ENCODE measurements at regions not wholly inside any gene's neighbourhood (a gene's known extent, or its start where the extent isn't known, plus 50 kb on each side); places are given as distances from the start of the nearest gene placed in this dataset.

DNA sequence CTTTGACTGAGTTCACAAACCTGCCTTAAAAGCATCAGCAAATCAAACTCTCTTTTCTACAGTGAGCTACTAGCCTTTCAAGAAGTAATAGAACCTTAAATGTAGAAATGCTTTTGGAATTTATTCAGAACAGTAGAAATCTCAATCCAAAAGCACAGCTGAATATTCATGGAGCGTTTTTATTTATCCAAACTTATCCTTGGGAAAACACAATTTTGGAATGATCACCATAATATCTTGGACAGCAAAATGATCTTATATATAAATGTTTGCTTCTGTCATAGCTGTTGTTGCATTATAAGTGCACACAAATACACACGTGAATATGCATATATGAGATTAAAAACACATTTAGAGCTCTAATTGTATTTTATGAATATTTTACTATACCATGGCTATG lies 747.3 kb upstream of the PIK3C3 start:
- no peak for DNase-seq (ENCODE audit: low read depth, low spot score)
- no peak overlapping the region for H3K27ac ChIP-seq

DNA sequence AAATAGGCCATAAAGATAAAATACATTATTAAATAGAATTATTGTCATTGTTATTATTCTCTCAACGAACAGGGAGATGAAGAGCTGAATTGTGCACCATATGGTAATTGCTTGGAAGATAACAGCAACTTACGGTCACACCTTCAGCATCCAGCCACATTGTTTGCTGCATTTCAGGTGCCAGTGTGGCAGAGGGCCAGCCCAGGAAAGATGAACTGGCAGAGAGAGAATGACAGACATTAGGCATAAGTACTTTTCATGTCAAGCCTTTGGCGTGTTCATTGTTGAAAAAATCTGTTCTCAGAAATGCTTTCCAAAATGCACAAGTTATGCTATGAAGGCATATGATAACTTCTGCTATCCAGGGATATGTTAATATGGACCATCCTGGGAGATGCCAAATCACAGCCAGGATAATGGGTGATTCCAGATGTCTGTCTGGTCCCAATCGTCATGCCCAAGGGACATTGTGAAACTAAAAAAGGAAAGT lies 748.6 kb upstream of the PIK3C3 start:
- no peak overlapping the region for H3K27ac ChIP-seq
- DNase-seq (ENCODE audit: low read depth, low spot score): no peak

DNA sequence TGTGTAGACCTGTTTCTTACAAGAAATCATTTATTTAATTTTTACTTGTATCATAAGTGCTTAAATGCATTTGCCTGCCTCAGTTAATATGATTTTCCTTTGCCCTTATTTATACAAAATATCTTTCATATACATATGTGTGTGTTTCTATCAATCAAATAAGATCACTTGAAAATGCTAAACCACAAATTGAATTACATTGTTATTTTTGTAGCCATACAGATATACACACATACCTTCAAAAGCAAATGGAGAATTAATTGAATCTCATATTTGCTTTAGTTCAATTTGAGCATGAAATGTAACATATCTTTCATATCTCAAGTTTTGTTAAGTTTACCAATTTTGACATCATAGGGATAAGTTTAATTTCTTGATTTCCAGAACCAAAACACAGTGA lies 755.8 kb upstream of the PIK3C3 start:
- DNase-seq (ENCODE audit: low read depth, low spot score): no peak
- H3K27ac ChIP-seq: no peak overlapping the region

DNA sequence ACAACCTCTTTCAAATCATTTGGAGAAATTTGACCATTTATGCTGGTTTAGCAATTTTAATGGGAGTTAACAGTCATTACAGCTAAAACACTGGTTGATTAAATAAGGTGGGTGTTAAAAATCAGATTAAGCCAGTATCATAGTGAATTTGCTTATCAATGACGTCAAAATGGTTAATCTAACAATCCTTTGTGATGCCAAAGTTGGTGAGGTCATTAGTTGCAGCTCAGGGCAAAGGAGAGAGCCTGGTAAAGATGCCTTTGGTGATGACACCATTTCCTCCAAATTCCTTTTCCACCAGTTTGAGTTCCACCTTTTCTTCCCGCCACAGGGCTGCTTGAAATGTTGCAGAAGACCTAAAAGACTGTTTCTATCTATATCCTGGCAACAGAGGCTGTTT lies 757.1 kb upstream of the PIK3C3 start:
- DNase-seq (ENCODE audit: low read depth, low spot score): no peak
- H3K27ac ChIP-seq: no peak overlapping the region

DNA sequence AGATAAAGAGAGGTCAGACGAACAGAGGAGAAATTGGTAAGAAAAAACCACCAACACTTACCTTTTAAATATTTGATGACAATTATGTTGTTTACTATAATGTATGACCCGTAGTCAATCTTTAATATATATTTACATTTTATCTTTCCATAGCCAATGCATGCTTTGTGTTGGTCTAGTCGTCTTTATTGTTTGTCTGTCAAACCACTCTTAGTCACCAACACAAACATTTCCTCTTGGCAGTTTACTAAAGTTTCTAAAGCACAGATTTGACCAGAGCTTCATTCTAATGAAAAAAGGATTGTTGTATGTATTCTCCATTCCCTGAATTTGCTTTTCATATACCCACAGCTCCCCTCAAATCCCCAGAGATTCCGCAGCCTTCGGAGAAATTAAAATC lies 784.7 kb upstream of the PIK3C3 start:
- DNase-seq (ENCODE audit: low read depth, low spot score): no peak
- no peak overlapping the region for H3K27ac ChIP-seq

DNA sequence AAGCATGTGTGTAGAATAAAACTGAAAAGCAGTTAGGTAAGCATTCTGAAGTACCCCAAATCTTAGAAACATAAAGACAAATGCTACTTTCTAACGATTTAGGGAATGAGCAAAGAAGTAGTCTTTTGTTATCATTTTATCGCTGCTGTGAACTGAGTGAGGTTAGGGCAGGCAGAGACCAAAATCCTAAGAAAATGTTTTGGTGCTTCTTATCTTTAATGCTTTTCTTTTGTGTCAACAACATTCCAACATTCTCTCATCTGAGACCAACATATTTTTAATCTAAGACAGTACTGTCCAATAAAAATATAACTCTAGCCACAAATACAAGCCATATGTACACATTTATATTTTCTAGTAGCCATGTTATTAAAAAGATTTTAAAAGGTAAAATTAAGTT lies 789.4 kb upstream of the PIK3C3 start:
- H3K27ac ChIP-seq: no peak overlapping the region
- DNase-seq (ENCODE audit: low read depth, low spot score): no peak

DNA sequence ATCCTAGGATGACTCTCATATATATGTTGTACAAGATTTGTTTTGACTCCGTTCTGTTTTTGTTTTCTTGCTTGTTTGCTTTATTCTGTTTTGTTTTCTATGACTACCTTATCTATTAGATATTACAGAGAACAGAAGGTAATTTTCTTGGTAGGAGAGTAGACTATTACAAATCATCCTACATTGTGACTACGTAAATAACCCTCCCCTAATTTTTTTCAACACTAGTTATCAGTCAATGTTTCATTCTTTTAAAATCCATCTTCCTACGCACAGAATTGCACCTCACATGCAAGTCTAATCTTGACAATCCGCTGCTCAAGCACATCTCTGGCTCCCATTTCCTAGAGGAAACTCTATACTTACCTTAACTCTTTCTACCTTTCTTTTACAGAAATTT lies 792.3 kb upstream of the PIK3C3 start:
- DNase-seq (ENCODE audit: low read depth, low spot score): no peak
- no peak overlapping the region for H3K27ac ChIP-seq

DNA sequence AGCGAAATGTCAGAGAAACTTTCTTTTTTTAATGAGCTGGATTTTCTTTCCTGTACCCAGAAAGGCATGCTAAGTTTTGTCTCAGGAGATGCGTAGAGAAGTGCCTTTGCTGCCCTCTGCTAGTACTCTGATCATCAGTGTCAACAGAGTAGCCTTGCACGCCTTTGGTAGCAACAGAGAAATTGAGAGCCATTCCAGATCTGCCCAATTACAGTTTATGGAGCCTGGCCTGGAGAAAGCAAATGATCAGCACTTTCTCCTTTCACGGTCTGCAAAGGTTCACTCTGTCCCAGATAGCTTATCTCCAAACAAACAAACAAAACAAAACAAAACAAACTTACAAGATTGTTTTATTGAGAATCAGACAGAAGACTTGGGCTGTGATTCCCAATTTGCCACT lies 792.8 kb upstream of the PIK3C3 start:
- no peak for DNase-seq (ENCODE audit: low read depth, low spot score)
- H3K27ac ChIP-seq: no peak overlapping the region

DNA sequence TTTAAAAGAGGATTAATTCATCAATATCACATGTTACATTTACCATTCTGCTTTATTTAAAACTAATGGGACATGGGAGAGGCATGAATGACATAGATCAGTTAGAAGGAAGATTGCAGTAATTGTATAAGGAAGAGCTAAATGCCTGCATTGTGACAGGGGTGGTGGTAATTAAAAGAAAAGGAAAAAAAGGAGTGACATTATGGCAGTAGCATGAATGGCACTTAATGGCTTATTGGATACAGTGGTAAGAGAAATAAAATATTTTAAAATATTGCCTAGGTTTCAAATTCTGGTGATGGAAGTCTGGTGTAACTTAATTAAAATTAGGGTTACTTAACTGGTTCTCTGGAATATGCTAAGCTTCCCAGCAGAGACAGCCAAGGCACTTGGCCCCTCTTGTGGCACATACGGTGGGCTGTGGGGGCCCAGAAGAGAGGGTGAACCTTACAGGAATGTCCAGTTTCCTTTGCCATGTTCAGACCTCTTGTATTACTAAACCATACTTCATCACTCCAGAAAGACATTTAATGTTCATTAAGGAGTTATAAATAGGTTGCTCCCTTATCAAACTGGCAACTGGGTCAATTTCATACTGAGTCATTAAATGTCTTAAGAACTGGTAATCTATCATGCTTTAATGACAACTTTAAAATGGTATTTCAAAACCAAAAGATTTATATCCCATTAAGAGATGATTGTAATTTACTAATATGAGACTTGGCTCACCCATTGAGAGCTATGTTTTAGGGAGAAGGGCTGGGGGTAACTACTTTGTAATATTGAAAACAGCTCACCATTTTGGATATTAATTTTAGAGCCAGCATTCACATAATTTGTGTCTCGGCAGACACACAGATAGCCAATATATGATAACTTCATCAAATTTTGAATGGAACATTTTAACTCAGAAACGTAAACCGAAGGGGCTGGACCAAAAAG lies 798.9 kb upstream of the PIK3C3 start:
- H3K27ac ChIP-seq: no peak overlapping the region
- no peak for DNase-seq (ENCODE audit: low read depth, low spot score)

DNA sequence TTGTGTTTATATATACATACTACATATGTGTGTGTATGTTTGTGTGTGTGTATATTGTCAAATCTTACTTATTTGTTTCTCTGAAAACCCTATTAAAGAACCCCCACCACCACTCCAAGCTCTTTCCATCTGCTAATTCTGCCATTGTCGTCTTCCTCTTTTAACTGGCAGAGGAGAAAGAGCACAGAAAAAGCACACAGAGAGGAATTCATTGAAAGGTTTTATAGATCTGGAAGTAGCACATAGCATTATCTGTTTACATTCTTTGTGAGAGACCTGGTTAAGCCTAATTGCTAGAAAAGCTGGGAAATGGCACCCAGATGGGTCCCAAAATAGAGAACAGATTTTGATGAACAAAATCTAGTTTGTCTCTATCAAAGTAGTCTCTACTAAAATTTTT lies 800.0 kb upstream of the PIK3C3 start:
- no peak overlapping the region for H3K27ac ChIP-seq

DNA sequence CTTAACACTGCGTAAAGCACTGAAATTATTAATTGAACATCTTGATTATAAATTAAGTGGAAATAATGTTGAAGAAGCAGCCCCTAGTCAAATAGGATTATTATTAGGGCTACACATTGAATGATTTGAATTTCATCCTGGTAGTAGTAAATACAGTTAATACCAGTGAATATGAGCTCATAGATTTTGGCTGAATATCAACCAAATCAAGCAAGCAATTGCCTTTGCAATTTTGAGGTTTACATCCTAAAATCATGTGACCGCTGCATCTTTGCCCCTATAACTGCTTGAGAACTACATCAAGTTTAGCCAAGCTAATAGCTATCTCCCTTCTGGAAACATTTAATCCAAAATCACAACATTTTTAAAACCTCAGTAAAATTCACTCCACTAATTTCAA lies 801.2 kb upstream of the PIK3C3 start:
- DNase-seq (ENCODE audit: low read depth, low spot score): no peak
- no peak overlapping the region for H3K27ac ChIP-seq

More for the DNA sequence above, 800.0 kb upstream of the PIK3C3 start:
- DNase-seq (ENCODE audit: low read depth, low spot score): no peak

DNA sequence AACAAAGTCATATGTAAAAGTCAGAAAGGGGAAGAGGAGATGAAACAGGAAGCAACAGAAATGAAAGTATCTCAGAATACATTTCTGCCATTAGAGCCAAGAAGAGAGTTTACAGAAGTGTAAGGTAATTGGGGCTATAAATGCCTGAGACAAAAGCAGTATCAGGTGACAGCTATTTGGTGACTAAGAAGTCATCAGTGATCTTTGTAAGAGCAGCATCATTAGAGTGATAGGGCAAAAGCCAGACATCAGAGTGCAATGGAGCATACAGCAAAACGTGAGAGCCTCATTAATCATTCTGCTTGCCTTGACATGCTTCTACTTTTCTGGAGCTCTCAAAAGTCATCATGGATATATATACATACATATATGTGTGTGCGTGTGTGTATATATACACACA lies 804.7 kb upstream of the PIK3C3 start:
- H3K27ac ChIP-seq: peak overlapping the region; percentile 14
- no peak for DNase-seq (ENCODE audit: low read depth, low spot score)

DNA sequence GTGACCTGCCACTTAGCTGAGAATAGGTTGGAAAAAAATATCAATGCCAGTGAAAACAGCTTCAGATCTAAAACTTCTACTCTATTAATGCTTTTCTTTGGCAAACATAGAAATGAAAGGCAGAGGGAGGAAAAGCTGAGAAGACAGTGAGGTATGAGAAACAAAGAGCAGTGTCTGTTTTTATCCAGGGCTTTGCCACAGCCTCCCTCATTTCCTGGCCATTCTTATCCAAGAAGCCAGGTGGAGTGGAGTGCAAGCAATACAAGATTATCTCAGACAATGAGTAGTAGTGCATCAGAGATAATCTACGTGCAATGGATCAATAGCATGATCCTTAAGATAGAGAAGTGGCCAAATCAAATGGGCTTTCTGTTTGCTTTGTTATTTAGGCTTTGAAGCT lies 808.7 kb upstream of the PIK3C3 start:
- no peak for DNase-seq (ENCODE audit: low read depth, low spot score)
- H3K27ac ChIP-seq: peak overlapping the region; percentile 58

DNA sequence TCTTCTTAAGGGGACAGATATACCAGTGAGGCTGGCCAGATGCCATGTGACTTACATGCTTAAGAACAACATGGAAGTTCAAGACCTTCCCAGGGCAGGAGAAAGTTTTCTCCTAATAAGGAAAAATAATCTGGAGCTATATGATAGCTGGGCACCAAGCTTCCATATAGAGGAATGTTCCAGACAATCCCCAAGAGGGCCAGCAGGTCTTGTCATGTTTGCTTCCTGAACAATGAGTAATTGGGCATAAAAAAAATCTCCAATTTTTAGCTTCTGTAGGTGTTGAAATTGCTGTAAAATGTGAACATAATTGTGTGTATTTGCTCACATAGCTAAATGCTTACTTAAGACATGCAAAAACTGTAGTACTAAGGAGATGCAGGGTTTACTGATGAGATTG lies 809.5 kb upstream of the PIK3C3 start:
- peak overlapping the region; percentile 58 for H3K27ac ChIP-seq
- no peak for DNase-seq (ENCODE audit: low read depth, low spot score)

DNA sequence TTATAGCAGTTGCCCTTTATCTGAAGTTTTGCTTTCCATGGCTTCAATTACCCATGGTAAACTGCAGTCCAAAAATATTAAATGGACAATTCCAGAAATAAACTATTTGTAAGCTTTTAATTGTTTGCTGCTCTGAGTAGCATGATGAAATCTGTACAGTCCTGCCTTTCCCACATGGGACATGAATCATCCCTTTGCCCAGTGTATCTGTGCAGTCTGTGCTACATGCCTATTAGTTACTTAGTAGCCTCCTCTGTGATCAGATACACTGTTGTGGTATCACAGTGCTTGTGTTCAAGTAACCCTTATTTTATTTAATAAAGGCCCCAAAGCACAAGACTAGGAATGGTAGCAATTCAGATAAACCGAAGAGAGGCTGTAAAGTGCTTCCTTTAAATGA lies 810.6 kb upstream of the PIK3C3 start:
- DNase-seq (ENCODE audit: low read depth, low spot score): no peak
- H3K27ac ChIP-seq: peak overlapping the region; percentile 58

DNA sequence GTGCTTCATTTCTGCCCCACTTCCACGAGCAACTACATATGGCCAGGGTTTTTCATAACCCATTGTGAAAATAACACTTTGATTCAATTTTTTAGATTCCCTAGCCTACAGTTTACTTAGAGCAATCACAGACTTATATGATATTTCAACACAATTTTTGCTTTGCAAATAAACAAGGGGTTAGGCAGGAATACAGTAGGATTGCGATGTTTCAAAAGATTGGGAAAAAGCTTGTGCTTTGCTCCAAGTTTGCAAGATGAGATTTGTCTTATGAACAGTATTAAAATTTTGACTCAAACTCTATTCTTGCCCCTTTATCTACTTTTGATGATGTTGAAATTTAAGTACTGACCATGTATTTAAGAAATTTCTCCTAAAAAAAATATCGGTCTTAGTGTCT lies 814.5 kb upstream of the PIK3C3 start:
- H3K27ac ChIP-seq: no peak overlapping the region
- DNase-seq (ENCODE audit: low read depth, low spot score): no peak

DNA sequence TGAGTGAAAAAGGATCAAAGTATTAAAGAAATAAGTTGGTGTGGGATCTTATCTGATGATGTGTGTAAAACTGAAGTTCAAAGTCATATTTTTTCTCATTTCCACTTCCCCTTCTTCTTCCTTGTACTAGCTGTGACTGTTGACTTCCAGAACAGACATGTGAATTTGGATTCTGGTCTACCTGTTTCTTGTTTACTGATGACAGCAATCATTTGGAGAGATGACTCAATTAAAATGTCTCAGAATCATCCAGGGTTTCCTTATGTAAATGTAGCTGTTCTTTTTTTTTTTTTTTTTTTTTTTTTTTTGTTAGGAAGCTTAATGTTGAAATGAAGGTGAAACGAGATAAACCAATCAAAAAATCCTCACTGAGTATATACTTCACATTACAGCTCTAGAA lies 819.9 kb upstream of the PIK3C3 start:
- peak overlapping the region; percentile 12 for H3K27ac ChIP-seq
- no peak for DNase-seq (ENCODE audit: low read depth, low spot score)

DNA sequence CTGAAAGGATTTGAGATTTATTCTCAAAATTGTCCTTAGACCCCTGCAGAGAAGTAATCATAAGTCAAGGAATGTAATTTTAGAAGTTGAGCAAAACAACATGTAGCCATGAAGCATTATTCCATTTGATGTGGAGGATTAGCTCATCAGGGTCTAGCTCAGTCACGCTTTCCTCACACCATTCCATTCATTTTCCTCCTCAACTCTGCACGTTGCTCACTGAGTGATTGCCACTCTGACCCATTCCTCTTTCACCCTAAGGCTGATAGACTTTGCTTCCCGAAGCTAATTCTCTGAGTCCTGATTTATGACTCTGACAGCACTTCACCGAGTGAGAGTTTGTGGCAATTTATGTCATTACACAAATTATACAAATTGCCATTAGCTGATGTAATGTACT lies 820.6 kb upstream of the PIK3C3 start:
- DNase-seq (ENCODE audit: low read depth, low spot score): no peak

DNA sequence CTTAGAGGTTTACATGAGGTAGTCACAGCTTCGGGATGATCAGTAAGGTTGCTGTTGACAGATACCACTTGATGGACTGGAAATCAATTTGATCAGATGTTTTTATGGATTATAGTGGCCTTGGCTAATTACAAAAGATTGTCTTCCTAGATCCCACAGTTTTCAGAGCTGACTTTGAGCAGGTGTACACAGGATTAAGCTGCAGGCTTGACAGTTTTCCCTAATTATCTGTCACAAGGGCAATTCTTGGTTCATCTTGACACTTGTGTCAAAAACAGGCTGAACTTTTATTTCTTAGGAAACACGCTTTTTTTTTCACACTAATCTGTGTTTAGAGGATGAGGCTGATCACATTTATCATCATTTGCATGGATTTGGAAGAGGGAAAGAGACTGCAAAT lies 824.0 kb upstream of the PIK3C3 start:
- DNase-seq (ENCODE audit: low read depth, low spot score): no peak
- no peak overlapping the region for H3K27ac ChIP-seq

More for the DNA sequence above, 820.6 kb upstream of the PIK3C3 start:
- peak overlapping the region; percentile 12 for H3K27ac ChIP-seq

DNA sequence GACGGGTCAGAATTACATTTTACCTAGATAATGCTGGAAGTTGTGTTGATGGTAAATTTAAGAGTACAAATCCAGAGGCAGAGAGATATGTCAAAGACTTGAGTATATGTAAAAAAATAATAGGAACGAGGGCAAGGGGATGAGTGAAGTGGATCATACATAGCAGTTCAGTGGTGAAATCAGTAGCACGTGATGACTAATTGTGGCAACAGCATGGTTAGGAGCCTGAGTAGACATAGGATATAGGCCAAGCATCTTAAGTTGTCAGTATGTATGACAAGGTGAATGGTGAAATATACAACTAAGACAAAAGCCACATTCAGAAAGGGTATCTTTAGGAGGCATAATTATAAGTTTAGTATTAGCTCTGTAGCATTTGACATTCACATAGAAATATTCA lies 826.5 kb upstream of the PIK3C3 start:
- H3K27ac ChIP-seq: peak overlapping the region; percentile 92
- DNase-seq (ENCODE audit: low read depth, low spot score): no peak

DNA sequence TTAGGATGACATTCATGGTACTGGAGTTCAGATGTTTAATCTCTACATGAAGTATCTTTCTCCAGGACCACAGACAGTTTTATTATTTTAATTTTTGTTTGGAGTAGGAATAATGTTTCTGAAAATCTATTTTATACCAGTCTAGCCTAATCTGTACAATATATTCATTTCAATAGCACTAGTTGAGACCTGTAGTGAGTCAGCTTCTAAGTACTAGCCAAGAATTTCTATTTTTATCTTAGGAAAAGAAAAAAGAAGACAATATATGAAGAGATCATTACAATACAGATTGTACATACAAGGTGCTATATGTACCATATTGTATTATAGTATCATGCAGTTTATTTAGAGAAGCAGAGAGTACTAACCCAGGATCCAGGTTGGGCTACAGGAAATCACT lies 826.9 kb upstream of the PIK3C3 start:
- peak overlapping the region; percentile 92 for H3K27ac ChIP-seq
- no peak for DNase-seq (ENCODE audit: low read depth, low spot score)
